ENCODE measurements at regions not wholly inside any gene's neighbourhood (a gene's known extent, or its start where the extent isn't known, plus 50 kb on each side); places are given as distances from the start of the nearest gene placed in this dataset.

GRCh38 chr20:12072954-12073264 is 155.2 kb downstream of the BTBD3 start:
- POLR2A ChIA-PET = no interaction called here
- CTCF ChIA-PET = interaction anchor here (0.7 kb wide), 1 partner anchor 56 kb away, joined by 3 read pairs; no protein-coding TSS in a partner anchor
- no peak overlapping the region for H3K27ac Mint-ChIP-seq (ENCODE audit: low read depth, unreplicated experiment)

GRCh38 chr20:12074111-12074655 is 156.5 kb downstream of the BTBD3 start:
- H3K4me1 Mint-ChIP-seq (ENCODE audit: insufficient read depth, unreplicated experiment) = no peaks in the 10 kb centered on the region
- H3K4me3 Mint-ChIP-seq (ENCODE audit: unreplicated experiment) = no peak overlapping the region
- POLR2A ChIA-PET = no interaction called here
- intact Hi-C loops (cut with micrococcal nuclease) = no loop called here
- H3K27ac Mint-ChIP-seq (ENCODE audit: low read depth, unreplicated experiment) = no peak overlapping the region
- DNase-seq (ENCODE audit: unreplicated experiment) = no peak
- CTCF ChIA-PET = no interaction called here
- no peak for TF ChIP-seq CTCF (IDR thresholded peaks at IDR 0.05; ENCODE audit: unreplicated experiment)
- peaks cover 22% of the 10 kb centered on the region for H3K9me3 Mint-ChIP-seq (ENCODE audit: unreplicated experiment)
- no peaks in the 10 kb centered on the region for H3K36me3 Mint-ChIP-seq (ENCODE audit: insufficient read depth, unreplicated experiment)
- no peaks in the 10 kb centered on the region for H3K27me3 Mint-ChIP-seq (ENCODE audit: insufficient read depth, unreplicated experiment)
- BruUV-seq (replicated peaks) = no TSS peak

More at GRCh38 chr20:12072954-12073264, 155.2 kb downstream of the BTBD3 start:
- intact Hi-C loops (cut with micrococcal nuclease) = no loop called here
- no peaks in the 10 kb centered on the region for H3K36me3 Mint-ChIP-seq (ENCODE audit: insufficient read depth, unreplicated experiment)
- no peak overlapping the region for H3K4me3 Mint-ChIP-seq (ENCODE audit: unreplicated experiment)
- TF ChIP-seq CTCF (IDR thresholded peaks at IDR 0.05; ENCODE audit: unreplicated experiment) = no peak
- no peak for DNase-seq (ENCODE audit: unreplicated experiment)
- no peaks in the 10 kb centered on the region for H3K4me1 Mint-ChIP-seq (ENCODE audit: insufficient read depth, unreplicated experiment)
- H3K27me3 Mint-ChIP-seq (ENCODE audit: insufficient read depth, unreplicated experiment) = no peaks in the 10 kb centered on the region
- H3K9me3 Mint-ChIP-seq (ENCODE audit: unreplicated experiment) = peaks cover 17% of the 10 kb centered on the region
- no TSS peak for BruUV-seq (replicated peaks)

- Mint-ChIP-seq H3K9me3 (ENCODE audit: unreplicated experiment) (peaks cover 27% of the 10 kb centered on the region), H3K27ac (ENCODE audit: low read depth, unreplicated experiment) (no peak overlapping the region), H3K4me3 (ENCODE audit: unreplicated experiment) (no peak overlapping the region), H3K27me3 (ENCODE audit: insufficient read depth, unreplicated experiment) (no peaks in the 10 kb centered on the region), H3K36me3 (ENCODE audit: insufficient read depth, unreplicated experiment) (no peaks in the 10 kb centered on the region), H3K4me1 (ENCODE audit: insufficient read depth, unreplicated experiment) (no peaks in the 10 kb centered on the region)
- BruUV-seq (replicated peaks) = no TSS peak
- POLR2A ChIA-PET = no interaction called here
- no peak for TF ChIP-seq CTCF (IDR thresholded peaks at IDR 0.05; ENCODE audit: unreplicated experiment)
- DNase-seq (ENCODE audit: unreplicated experiment) = no peak
- intact Hi-C loops (cut with micrococcal nuclease) = no loop called here
- CTCF ChIA-PET = interaction anchor here (1.8 to 1.9 kb wide), 2 partner anchors 9 to 64 kb away, joined by 4 to 10 read pairs; no protein-coding TSS in a partner anchor
Measured at GRCh38 chr20:12076200-12076599, 158.5 kb downstream of the BTBD3 start.

GRCh38 chr20:12077875-12078274 is 160.2 kb downstream of the BTBD3 start:
- no TSS peak for BruUV-seq (replicated peaks)
- ChIA-PET POLR2A (no interaction called here), CTCF (interaction anchor here (0.9 to 1.9 kb wide), 3 partner anchors 11 to 13 kb away, joined by 4 to 10 read pairs (median 5); no protein-coding TSS in a partner anchor)
- peaks cover 37% of the 10 kb centered on the region for H3K9me3 Mint-ChIP-seq (ENCODE audit: unreplicated experiment)
- no peak overlapping the region for H3K4me3 Mint-ChIP-seq (ENCODE audit: unreplicated experiment)
- no peak for DNase-seq (ENCODE audit: unreplicated experiment)
- no peak overlapping the region for H3K27ac Mint-ChIP-seq (ENCODE audit: low read depth, unreplicated experiment)
- H3K27me3 Mint-ChIP-seq (ENCODE audit: insufficient read depth, unreplicated experiment) = no peaks in the 10 kb centered on the region
- intact Hi-C loops (cut with micrococcal nuclease) = no loop called here
- TF ChIP-seq CTCF (IDR thresholded peaks at IDR 0.05; ENCODE audit: unreplicated experiment) = no peak
- no peaks in the 10 kb centered on the region for H3K36me3 Mint-ChIP-seq (ENCODE audit: insufficient read depth, unreplicated experiment)
- H3K4me1 Mint-ChIP-seq (ENCODE audit: insufficient read depth, unreplicated experiment) = no peaks in the 10 kb centered on the region

All from MCF 10A (cell line).